Uterus (tissue), 2 donors: ENCODE measurements at regions not wholly inside any gene's neighbourhood (a gene's known extent, or its start where the extent isn't known, plus 50 kb on each side); places are given as distances from the start of the nearest gene placed in this dataset.
"Not testable (repeated sequence)": the region's sequence is repeated elsewhere in the genome, so short reads cannot be mapped to it uniquely, and the experiment has no call there.

Experiments
- POLR2A ChIP-seq, 2 donors: fragments of 450-650 bp; IDR thresholded peaks; one replicate each; pipeline ENCODE4 v1.6.1; 2016; ENCODE audit warnings: antibody characterized with exemption in 2 of 2, mild to moderate bottlenecking in 1 of 2, moderate library complexity in 1 of 2
- TF ChIP-seq, protein P1 (sequence below), 4 experiments: fragments of 200-600 bp in 2 of 4; fragments of 450-650 bp in 2 of 4; sonication (generic) in 2 of 4; IDR thresholded peaks; one replicate each; pipeline ENCODE4 v1.5.1; 2016 to 2019; ENCODE audit warnings: antibody characterized with exemption in 4 of 4, mild to moderate bottlenecking in 2 of 4, moderate library complexity in 1 of 4

DNA sequence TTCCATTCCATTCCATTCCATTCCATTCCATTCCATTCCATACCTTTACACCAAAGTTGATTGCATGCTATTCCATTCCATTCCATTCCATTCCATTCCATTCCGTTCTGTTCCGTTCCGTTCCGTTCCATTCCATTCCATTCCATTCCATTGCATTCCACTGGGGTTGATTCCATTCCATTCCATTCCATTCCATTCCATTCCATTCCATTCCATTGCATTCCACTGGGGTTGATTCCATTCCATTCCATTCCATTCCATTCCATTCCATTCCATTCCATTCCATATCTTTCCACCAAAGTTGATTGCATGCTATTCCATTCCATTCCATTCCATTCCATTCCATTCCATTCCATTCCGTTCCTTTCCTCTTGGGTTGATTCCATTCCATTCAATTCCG lies 151.9 kb downstream of the CWH43 start:
- TF ChIP-seq, protein P1, sequence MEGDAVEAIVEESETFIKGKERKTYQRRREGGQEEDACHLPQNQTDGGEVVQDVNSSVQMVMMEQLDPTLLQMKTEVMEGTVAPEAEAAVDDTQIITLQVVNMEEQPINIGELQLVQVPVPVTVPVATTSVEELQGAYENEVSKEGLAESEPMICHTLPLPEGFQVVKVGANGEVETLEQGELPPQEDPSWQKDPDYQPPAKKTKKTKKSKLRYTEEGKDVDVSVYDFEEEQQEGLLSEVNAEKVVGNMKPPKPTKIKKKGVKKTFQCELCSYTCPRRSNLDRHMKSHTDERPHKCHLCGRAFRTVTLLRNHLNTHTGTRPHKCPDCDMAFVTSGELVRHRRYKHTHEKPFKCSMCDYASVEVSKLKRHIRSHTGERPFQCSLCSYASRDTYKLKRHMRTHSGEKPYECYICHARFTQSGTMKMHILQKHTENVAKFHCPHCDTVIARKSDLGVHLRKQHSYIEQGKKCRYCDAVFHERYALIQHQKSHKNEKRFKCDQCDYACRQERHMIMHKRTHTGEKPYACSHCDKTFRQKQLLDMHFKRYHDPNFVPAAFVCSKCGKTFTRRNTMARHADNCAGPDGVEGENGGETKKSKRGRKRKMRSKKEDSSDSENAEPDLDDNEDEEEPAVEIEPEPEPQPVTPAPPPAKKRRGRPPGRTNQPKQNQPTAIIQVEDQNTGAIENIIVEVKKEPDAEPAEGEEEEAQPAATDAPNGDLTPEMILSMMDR (IDR thresholded peaks at IDR 0.05) = not testable (repeated sequence)
- not testable (repeated sequence) for TF ChIP-seq POLR2A (IDR thresholded peaks at IDR 0.05)
